GM21825 (cell line): ENCODE measurements at regions not wholly inside any gene's neighbourhood (a gene's known extent, or its start where the extent isn't known, plus 50 kb on each side); places are given as distances from the start of the nearest gene placed in this dataset.

ENCODE experiments used
- ATAC-seq: cut with Tn5 transposase; IDR thresholded peaks from one replicate; pipeline ENCODE4 v1.9.1; 2021; ENCODE audit warnings: mild to moderate bottlenecking, moderate library complexity; ENCODE audit not compliant: unreplicated experiment

DNA sequence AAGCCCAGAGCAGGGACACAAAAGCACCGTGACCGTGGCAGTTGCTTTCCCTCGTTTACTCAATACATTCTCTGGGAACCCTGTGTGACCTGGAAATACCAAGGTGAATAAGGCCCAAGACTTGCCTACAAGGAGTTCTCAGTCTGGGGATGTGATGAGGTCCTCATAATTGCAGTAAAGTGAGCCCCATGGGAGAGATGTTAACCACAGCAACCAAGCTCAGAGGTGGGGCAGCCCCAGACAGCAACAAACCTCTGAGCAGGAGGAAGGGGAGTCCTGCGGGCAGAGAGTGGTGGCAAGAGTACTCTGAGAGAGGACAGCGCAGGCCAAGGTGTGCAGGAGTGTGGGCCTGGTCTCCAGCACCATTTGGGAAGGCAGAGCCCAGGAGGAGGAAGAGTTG, 91.6 kb downstream of the TTC32 start:
- ATAC-seq, result peak; percentile 68

DNA sequence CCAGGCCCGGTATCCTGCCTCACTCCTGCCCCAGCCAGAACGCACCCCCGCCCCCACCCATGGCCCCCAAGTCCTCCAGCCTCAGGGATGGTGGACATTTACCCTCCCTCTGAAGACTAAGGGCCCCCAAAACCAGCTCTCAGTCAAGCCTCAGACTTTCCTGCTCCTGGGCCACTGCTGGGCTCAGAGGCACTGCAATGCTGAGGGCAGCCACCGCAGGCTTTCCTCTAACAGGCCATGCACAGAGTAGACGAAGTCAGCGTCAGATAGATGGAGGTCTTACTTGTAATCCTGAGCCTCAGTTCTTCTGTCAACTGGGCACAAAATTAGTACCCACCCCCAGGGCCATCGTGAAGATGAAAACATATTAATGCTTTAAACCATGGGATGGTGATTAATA, 92.6 kb downstream of the TTC32 start:
- ATAC-seq, result no peak

DNA sequence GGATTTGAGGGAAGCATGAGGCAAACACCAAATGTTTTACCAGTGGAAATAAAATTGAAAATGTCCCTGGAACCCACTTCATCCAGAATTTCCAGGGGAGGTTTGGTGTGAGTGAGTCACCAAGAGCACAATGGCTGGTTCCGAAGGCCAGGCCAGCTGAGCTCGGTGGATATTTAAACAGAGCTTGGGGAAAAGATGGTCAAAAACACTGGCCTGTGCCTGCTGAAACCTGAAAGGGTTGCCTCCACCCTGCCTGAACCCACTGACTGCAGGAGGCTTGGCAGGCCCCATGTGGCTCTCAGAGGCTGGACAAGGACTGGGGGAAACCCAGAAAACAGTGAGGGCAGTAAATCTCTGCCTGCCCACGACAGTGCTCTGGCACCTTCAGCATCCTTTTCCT, 93.9 kb downstream of the TTC32 start:
- ATAC-seq, result no peak

DNA sequence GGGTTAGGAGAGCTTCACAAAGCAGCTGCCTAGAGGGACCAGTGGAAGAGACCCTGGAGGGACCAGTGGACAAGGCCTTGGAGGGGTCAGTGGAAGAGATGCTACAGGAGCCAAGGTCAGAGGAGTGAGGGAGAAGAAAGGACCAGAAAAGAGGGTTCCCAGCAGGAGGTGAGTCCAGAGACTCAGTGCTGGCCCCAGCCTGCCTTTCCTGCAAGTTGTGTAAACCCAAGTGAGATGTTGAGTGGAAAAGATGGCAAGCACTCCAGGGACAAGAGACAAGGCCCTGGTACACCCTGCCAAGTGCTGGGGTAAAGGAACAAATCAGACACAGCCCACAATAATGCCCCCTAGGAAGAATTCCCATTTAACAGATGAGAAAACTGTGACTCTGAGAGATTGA, 94.4 kb downstream of the TTC32 start:
- no peak for ATAC-seq

DNA sequence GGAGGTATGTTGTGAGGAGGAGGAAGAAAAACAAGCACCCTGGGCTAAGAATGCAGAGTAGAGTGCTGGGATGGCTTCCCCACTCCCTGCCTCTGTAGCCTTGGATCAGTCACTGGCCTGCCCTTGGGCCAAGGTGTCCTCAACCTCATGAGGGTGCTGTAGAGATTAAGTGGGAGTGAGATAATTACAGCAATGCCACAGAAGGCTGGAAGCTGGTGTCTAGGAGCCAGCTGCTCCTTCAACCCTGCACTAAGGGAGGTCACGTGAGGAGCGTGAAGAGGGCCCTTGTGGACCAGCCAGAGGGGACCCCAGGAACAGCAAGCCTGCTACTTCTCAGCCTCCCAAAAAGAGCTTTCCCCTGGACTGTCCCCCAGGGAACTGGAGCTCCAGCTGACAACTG, 95.2 kb downstream of the TTC32 start:
- ATAC-seq, result no peak

DNA sequence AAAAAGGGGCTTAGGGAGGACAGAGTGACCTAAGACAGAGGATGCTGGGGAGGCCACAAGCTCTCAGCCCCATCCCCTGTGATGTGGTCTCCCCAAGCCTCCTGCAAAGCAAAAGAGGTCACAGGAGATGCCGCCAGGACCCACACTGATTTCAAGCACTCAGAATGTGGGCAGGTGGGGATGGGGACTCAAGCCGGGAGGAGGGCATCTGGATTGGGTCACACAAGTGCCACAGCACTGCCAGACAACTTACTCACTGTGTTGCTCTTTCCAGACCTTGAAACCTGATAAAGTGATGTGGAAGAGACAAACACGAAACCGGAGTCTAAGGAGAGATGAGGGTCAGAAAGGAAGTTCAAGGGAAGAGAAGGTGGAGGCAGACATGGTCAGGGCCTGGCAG, 95.7 kb downstream of the TTC32 start:
- no peak for ATAC-seq

DNA sequence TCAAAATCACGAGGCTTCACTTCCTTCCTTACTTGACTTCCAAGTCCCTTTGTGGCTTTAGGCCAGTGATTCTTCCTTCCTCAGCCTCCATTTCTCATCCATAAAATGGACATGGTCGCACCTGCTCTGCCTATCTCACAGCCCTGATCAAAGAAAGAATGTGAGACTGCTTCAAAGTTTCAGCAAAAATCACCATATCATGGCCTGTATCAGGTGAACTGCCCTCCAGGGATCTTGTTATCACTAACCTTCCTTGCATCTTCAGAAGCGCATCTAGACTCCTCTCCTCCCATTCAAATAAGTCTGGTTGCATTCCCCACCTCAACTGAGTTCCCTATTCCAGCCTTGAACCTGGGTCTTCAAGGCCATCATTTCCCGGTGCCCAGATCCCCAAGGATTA, 96.5 kb downstream of the TTC32 start:
- no peak for ATAC-seq

DNA sequence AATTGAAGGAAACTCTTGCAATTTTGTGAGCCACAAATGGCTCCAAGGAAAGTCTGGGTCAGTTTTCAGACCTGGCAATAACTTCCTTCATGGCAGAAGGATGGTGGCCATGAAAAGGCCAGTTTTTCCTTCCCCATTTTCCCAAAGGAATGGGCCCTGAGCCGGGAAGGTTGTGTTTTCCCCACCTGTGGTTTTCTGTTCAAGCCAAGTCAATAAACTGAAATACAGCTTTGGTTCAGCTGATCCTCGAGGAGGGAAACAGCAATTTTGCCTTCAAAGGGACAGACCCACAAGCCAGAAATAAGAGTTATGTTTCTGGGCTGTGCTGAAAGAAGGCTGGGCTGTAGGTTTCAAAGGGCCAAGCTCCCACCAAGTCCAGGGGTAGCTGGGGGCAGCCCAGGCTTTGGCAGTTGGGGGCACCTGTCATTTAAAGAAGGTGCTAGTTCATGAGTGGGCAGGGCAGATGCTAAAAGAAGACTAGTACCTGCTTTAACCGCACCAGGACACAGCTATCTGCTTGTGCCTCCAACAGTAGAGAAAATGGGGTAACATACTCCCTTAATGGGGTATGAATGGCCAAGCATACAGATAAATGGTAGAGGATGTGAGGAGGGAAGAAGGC, 97.0 kb downstream of the TTC32 start:
- ATAC-seq, result no peak

DNA sequence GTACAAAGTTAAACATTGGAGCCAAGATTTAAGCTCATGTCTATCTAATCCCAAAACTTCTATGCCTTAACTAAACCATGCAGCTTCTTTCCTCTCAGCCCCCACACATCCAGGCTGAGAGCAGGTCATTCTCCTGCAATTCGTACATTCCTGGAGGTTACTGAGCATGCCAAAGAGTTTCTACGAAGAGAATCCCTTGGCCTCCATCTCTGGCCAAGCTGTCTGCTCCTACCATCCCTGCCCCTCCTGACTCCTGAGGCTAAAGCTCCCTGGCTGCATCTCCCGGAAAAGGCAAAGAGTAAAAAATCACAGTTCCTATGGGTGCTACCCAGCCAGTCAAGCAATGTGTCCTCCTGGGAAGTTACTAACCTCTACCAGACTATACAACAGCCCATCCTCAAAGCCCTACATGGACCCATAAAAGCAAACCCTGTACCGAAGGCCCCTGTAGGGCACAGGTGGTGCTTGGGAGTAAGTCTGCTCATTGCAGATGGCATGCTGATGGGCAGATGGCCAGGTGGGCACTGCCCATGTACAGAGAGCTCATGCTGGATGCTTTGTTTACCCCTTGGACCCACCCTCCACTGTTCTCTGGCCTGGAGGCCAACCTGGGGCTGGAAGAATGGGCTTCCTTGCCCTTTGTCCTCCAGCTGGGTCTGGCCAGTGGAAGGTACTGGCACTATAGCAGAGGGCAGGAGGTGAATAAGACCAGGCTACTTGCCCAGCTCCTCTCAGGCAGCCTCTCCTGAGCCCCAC, 99.5 kb downstream of the TTC32 start:
- ATAC-seq, result no peak

DNA sequence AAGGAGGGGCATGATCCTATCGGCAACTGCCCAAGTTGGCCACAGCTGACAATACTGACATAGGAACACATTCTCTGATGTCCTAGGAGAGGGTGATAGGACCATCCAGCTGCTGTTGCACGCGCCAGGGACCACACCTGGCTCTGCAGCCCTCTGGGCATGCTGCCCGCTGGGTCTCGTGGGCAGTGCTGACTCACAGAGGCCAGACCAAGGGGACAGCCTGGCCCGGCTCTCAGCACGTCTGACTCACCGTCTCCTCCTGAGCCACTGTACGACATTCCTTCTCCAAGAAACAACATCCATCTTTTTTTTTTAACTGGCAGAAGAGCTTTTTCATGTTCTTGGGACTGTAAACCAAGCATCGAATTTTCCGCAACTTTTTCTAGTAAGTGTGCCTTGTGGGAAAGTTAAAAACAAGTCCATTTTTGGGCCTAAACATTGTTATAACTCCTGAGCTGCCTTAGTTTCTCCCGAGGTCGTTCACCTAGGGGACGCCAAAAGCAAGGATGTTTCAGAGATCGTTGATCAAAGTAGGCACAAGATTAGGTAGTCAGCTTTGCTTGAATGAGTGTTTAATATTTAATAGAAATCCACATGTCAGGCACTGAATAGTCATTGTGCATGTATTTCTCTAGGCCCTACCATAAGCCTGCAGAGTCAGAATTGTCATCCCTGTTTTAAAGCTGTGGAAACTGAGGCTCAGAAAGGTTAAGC, 100.3 kb downstream of the TTC32 start:
- no peak for ATAC-seq

DNA sequence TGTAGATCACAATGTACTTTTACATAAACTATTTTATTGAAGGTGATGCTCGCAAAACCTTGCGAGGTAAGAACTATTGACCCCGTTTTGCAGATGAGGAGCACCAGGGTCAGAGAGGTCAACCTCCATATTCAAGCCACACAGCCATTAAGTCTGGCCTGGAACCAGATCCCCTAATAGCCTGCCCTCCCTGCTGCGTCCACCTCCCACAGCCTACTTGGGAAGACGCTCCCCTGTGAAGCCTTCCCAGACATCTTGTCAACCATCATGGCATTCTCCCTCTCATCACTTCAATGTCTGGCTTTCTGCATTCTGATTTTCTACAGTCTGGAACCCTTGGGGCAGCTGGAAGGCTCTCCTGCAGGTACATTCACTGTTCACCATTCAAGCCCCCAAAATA, 101.0 kb downstream of the TTC32 start:
- no peak for ATAC-seq

DNA sequence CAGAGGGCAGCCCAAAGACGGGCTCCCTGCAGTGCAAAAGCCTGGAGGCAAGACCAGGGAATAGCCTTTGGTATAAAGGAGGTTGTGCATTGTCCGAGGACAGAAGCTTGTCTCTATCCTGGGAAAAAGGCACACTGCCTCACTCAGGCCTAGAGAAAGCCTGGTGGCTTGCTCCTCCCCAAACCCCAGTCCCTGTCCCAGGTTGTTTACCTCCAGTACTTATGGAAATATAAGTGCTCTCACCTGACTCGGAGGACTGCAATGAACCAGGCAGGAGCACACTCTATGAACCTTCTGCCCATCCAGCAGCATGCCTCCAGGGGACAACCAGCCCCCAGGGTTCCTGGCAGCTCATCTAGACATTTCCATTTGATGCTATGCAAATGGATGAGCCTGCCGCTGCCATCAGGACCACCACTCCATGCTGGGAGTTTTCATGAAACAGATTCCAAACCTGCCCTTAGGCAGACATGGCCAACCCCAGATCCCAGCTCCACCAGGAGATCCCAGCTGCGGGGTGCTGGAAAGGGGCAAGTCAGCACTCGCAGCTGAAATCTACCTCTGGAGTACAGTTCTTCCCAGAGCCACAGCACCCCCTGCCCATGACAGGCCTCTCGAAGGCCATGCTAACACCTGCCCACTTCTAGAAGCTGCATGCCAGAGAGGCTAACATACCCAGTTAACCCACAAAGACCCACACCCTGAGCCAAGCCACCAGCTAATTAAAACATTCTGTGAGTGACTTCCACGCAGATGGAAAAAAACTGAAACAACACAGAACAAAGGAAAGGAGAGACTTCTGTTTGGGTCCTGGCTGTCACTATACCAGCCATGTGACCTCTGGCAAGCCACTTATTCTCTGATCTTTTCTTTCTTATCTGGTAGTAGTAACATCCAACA, 101.7 kb downstream of the TTC32 start:
- ATAC-seq, result no peak

DNA sequence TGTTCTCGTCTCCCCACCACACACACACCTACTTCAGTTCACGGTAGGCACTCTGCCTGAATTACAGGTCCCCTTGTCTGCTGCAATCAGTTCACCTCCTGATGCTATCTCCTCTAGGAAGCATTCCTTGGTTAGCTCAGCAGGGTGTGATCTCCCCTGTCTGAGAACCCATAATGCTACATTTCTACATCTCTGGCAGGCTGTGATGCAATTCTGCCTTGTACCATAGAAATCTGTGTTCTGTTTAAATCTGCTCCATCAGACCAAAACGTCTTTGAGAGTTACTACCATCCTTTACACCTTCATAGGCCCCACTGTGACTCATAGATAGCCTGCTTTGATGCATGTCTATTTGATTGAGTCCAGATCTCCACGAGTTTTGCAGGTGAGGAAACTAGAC, 103.9 kb downstream of the TTC32 start:
- ATAC-seq, result no peak

DNA sequence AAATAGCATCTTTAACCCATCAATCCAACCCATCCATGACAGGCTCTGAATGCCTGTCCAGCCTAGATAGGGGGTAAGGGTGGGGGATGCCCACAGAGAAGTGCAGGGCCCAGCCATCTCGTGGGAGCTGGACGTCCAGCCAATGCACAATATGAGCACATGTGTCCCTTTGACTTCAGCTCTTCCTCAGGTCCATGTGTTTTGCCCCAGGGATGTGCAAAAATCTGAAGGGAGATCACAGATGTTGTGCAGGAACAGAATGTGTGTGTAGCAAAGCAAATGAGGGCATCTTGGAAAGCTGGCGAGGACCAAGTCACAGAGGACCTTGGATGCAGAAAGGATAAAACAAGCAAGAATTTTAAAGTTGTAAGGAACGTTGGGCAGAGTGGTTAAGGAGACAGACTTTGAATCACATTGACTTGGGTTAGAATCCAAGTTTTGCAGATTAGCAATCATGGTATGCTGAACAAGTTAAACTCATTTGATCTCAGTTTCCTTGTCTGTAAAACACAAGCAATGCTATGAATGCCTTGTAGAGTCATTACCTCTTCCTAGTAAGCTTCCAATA, 104.5 kb downstream of the TTC32 start:
- no peak for ATAC-seq

DNA sequence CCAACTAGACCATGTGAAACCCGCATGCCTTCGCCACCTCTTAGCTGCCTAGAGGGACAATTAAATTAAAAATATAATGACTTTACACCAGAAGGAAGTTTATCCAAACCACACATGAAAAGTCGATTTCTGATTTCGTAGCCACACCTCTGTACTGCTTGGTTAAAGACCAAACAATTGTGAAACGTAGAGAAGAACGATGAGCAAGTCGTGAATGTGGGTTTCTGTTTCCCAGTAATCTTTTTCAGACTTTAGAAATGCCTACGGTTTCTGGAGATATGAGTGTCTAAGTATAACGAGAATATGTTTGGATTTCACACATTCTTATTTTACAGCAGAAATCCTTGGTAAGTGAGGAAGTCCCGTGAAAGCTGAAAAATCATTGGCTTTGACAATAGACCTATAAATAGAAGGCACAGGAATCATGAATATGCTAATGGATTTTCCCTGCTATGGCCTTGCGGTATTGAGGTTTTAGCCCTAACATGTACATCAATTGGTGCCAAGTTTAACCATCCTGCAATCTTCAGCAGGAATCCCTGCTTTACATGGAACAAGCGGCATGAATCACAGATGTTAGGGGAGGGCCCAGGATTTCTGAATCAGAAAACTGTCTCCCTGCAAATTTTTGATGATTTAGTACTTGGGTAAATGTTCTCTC, 105.6 kb downstream of the TTC32 start:
- ATAC-seq, result no peak

DNA sequence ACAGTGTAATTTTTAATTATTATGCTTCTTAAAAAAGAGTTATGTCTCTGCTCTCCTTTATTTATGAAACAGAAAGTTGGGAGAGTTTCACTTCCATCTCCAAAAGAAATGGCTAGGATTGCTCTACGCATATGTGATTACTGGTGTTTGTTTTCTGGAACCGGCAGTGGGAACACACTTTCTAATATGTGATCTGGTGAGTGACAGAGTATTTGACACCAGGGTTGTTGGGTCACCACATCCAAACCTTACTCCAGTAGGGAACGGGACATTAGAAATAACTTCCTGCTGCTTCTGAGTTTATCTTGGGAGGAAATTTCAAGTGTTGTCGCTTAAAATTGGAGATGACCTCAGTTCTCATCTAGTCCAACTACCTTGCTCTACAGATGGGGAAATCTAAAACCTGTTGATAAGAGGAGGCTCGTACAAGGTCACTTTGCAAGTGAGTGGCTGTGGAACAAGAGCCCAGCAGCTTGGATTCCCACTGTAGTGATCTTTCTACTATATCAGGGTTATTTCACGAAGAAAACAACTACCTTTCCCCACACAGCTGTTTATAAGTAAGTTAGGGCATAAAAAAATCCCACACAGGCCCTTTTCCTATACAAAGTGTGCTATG, 108.5 kb downstream of the TTC32 start:
- ATAC-seq, result no peak

DNA sequence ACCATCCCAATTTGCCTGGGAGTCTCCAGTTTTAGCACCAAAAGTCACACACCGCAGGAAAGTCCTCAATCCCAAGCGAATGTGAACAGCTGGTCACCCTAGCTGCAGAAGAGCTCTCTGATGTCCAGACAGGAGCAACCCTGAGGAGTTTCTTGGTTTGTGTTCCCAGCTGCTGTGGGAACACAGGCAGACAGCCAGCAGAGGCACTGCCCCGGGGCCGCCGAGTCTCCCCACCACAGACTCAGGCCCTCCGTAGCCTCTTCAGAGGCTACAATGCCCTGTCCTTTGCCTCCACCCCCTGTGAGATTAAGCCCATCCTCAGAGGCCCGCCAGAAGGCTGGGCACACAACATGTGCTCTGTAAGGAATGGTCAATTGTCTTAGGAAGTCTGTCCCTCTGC, 111.5 kb downstream of the TTC32 start:
- ATAC-seq, result no peak

DNA sequence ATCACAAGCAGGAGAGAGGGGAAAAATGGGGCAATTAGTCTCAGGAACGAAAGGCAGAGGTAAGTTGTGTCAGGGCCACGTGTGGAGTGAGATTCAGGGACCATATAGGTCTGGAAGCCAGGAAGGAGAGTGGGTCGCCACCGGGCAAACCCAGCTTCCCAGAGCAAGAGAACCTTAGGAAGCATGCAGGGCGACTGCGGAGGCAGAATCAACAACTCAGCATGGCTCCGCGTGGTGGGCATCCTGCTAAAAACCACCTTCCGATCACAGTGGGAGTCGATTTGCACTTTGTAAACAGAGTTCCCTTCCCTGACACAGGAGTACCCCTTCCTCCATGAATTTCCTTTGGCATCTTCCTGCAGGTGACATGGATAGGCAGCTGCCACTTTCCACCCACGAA, 114.6 kb downstream of the TTC32 start:
- no peak for ATAC-seq

DNA sequence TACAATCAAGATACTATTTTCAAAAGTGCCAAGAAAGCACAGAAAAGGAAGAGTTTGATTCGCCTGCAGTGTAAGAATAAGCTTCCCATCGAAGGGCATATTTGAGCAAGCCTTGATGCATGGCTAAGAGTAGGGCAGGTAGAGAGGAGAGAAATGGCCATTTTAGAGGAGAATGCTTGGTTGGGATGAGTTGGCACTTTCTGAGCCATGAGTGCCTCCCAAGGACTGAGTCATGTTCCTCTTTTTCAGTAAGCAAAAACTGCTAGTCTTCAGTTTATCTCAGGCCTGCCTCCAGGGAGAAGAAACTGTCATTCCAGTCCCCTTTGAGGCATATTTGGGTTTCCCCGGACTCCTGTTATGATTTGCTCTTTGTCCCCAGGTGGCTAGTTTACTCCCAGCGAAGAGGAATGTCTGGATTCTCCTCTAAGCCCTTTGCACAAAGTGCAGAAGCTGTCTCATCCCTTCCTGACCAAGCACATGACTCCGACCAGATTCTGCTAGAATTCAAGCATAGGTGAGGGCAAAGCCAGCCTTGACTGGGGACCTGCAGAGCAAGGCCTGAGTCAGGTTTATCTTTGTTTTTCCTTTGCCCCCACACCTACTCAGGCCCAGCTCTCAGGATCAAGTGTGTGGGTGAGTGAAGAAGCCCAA, 115.2 kb downstream of the TTC32 start:
- ATAC-seq, result peak; percentile 74
